ENCODE measurements at regions not wholly inside any gene's neighbourhood (a gene's known extent, or its start where the extent isn't known, plus 50 kb on each side); places are given as distances from the start of the nearest gene placed in this dataset.

- no peaks in the 10 kb centered on the region for H3K36me3 ChIP-seq (ENCODE audit: control insufficient read depth, insufficient read depth, low read length)
- no peak overlapping the region for H3K4me3 ChIP-seq (ENCODE audit: low read depth, low read length)
- no peaks in the 10 kb centered on the region for H3K27me3 ChIP-seq (ENCODE audit: control insufficient read depth, insufficient read depth, low read length)
- DNase-seq (ENCODE audit: low read depth): no peak
- TF ChIP-seq CTCF (IDR thresholded peaks at IDR 0.05; ENCODE audit: insufficient read depth, low read length, poor library complexity, severe bottlenecking): no peak
Observed at GRCh38 chr5:125526966-125527365, 780.5 kb upstream of the ZNF608 start.

GRCh38 chr5:125528881-125529280, 782.4 kb upstream of the ZNF608 start:
- Histone ChIP-seq H3K36me3 (ENCODE audit: control insufficient read depth, insufficient read depth, low read length) (no peaks in the 10 kb centered on the region), H3K27me3 (ENCODE audit: control insufficient read depth, insufficient read depth, low read length) (no peaks in the 10 kb centered on the region), H3K4me3 (ENCODE audit: low read depth, low read length) (no peak overlapping the region)
- DNase-seq (ENCODE audit: low read depth): no peak
- no peak for TF ChIP-seq CTCF (IDR thresholded peaks at IDR 0.05; ENCODE audit: insufficient read depth, low read length, poor library complexity, severe bottlenecking)

GRCh38 chr5:125530833-125531615, 784.6 kb upstream of the ZNF608 start:
- H3K4me3 ChIP-seq (ENCODE audit: low read depth, low read length): no peak overlapping the region
- H3K27me3 ChIP-seq (ENCODE audit: control insufficient read depth, insufficient read depth, low read length): no peaks in the 10 kb centered on the region
- no peaks in the 10 kb centered on the region for H3K36me3 ChIP-seq (ENCODE audit: control insufficient read depth, insufficient read depth, low read length)
- no peak for DNase-seq (ENCODE audit: low read depth)
- no peak for TF ChIP-seq CTCF (IDR thresholded peaks at IDR 0.05; ENCODE audit: insufficient read depth, low read length, poor library complexity, severe bottlenecking)

DNA sequence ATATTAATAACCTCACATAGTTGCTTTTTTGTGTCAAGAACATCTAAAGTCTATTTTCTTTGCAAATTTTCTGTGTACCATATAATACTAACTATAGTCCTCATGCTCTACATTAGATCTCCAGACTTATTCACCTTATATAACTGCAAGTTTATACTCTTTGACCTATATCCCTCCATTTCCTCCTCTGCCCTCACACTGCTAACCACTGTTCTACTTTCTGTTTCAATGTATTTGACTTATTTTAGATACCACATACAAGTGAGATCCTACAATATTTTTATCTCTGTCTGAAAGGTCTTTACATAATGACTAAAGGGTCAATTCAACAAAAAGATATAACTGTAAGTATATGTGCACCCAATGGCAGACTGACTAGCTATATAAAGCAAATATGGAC, 789.7 kb upstream of the ZNF608 start:
- H3K36me3 ChIP-seq (ENCODE audit: control insufficient read depth, insufficient read depth, low read length): no peaks in the 10 kb centered on the region
- H3K27me3 ChIP-seq (ENCODE audit: control insufficient read depth, insufficient read depth, low read length): no peaks in the 10 kb centered on the region
- DNase-seq (ENCODE audit: low read depth): no peak
- TF ChIP-seq CTCF (IDR thresholded peaks at IDR 0.05; ENCODE audit: insufficient read depth, low read length, poor library complexity, severe bottlenecking): no peak
- no peak overlapping the region for H3K4me3 ChIP-seq (ENCODE audit: low read depth, low read length)

GRCh38 chr5:125536582-125536981, 790.1 kb upstream of the ZNF608 start:
- TF ChIP-seq CTCF (IDR thresholded peaks at IDR 0.05; ENCODE audit: insufficient read depth, low read length, poor library complexity, severe bottlenecking): no peak
- no peaks in the 10 kb centered on the region for H3K27me3 ChIP-seq (ENCODE audit: control insufficient read depth, insufficient read depth, low read length)
- no peak for DNase-seq (ENCODE audit: low read depth)
- no peak overlapping the region for H3K4me3 ChIP-seq (ENCODE audit: low read depth, low read length)
- no peaks in the 10 kb centered on the region for H3K36me3 ChIP-seq (ENCODE audit: control insufficient read depth, insufficient read depth, low read length)

DNA sequence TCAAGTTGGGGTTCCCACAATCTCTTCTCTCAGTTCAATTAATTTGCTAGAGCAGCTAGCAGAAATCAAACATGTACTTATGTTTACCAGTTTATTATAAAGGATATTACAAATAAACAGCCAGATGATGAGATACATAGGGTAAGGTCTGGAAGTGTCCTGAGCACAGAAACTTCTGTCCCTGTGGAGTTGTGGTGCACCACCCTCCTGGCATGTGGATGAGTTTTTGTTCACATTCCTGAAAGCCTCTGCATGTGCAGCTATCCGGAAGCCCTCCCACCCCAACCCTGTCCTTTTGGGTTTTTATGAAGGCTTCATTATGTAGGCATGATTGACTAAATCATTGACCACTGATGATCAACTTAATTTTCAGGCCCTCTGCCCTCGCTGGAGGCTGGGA, 791.2 kb upstream of the ZNF608 start:
- no peaks in the 10 kb centered on the region for H3K36me3 ChIP-seq (ENCODE audit: control insufficient read depth, insufficient read depth, low read length)
- no peak for TF ChIP-seq CTCF (IDR thresholded peaks at IDR 0.05; ENCODE audit: insufficient read depth, low read length, poor library complexity, severe bottlenecking)
- no peak for DNase-seq (ENCODE audit: low read depth)
- H3K4me3 ChIP-seq (ENCODE audit: low read depth, low read length): no peak overlapping the region
- no peaks in the 10 kb centered on the region for H3K27me3 ChIP-seq (ENCODE audit: control insufficient read depth, insufficient read depth, low read length)

Measured in kidney epithelial cell (primary cell).